ENCODE measurements at regions not wholly inside any gene's neighbourhood (a gene's known extent, or its start where the extent isn't known, plus 50 kb on each side); places are given as distances from the start of the nearest gene placed in this dataset.

GRCh38 chr18:70762812-70763211, 474.0 kb downstream of the SOCS6 start:
- 41% methylated on average over 4 of the region's 4 CpGs for WGBS (ENCODE audit: insufficient coverage, low coverage, low lambda C conversion rate, missing lambda C conversion rate)
- ATAC-seq: no peak

GRCh38 chr18:70758780-70759179, 469.9 kb downstream of the SOCS6 start:
- TF ChIP-seq POLR2A (IDR thresholded peaks at IDR 0.05): no peak
- TF ChIP-seq CTCF (IDR thresholded peaks at IDR 0.05): no peak
- no peaks in the 10 kb centered on the region for H3K4me1 ChIP-seq
- no peak for ATAC-seq
- no peak overlapping the region for H3K4me3 ChIP-seq
- no peaks in the 10 kb centered on the region for H3K36me3 ChIP-seq
- DNase-seq: no peak
- H3K27me3 ChIP-seq: no peaks in the 10 kb centered on the region
- H3K27ac ChIP-seq: no peak overlapping the region
- H3K9me3 ChIP-seq: no peaks in the 10 kb centered on the region
- intact Hi-C loops (cut with DNase I): no loop called here
- WGBS (ENCODE audit: insufficient coverage, low coverage, low lambda C conversion rate, missing lambda C conversion rate): 83% methylated on average over 4 of the region's 6 CpGs

More at GRCh38 chr18:70762812-70763211, 474.0 kb downstream of the SOCS6 start:
- H3K9me3 ChIP-seq: no peaks in the 10 kb centered on the region
- H3K4me1 ChIP-seq: no peaks in the 10 kb centered on the region
- TF ChIP-seq POLR2A (IDR thresholded peaks at IDR 0.05): no peak
- no peak for TF ChIP-seq CTCF (IDR thresholded peaks at IDR 0.05)
- DNase-seq: no peak
- no peaks in the 10 kb centered on the region for H3K36me3 ChIP-seq
- intact Hi-C loops (cut with DNase I): no loop called here
- H3K27ac ChIP-seq: no peak overlapping the region
- no peaks in the 10 kb centered on the region for H3K27me3 ChIP-seq
- no peak overlapping the region for H3K4me3 ChIP-seq

GRCh38 chr18:70754486-70754885, 465.6 kb downstream of the SOCS6 start:
- WGBS (ENCODE audit: insufficient coverage, low coverage, low lambda C conversion rate, missing lambda C conversion rate): 16% methylated on average over 1 of the region's 1 CpG

GRCh38 chr18:70732916-70733315, 444.1 kb downstream of the SOCS6 start:
- H3K9me3 ChIP-seq: no peaks in the 10 kb centered on the region
- ATAC-seq (no peak), DNase-seq (no peak)
- H3K4me3 ChIP-seq: no peak overlapping the region
- no peaks in the 10 kb centered on the region for H3K27me3 ChIP-seq
- no peaks in the 10 kb centered on the region for H3K4me1 ChIP-seq
- intact Hi-C loops (cut with DNase I): no loop called here
- no peaks in the 10 kb centered on the region for H3K36me3 ChIP-seq
- no peak overlapping the region for H3K27ac ChIP-seq
- no peak for TF ChIP-seq CTCF (IDR thresholded peaks at IDR 0.05)
- no peak for TF ChIP-seq POLR2A (IDR thresholded peaks at IDR 0.05)
- WGBS (ENCODE audit: insufficient coverage, low coverage, low lambda C conversion rate, missing lambda C conversion rate): 67% methylated on average over 4 of the region's 4 CpGs

More at GRCh38 chr18:70754486-70754885, 465.6 kb downstream of the SOCS6 start:
- ATAC-seq (no peak), DNase-seq (no peak)
- Histone ChIP-seq H3K27ac (no peak overlapping the region), H3K9me3 (no peaks in the 10 kb centered on the region), H3K36me3 (no peaks in the 10 kb centered on the region), H3K27me3 (no peaks in the 10 kb centered on the region), H3K4me3 (no peak overlapping the region), H3K4me1 (no peaks in the 10 kb centered on the region)
- intact Hi-C loops (cut with DNase I): no loop called here
- TF ChIP-seq CTCF (IDR thresholded peaks at IDR 0.05) (no peak), POLR2A (IDR thresholded peaks at IDR 0.05) (no peak)

GRCh38 chr18:70732188-70732587, 443.3 kb downstream of the SOCS6 start:
- H3K27me3 ChIP-seq: no peaks in the 10 kb centered on the region
- no peak for ATAC-seq
- no peaks in the 10 kb centered on the region for H3K9me3 ChIP-seq
- WGBS (ENCODE audit: insufficient coverage, low coverage, low lambda C conversion rate, missing lambda C conversion rate): 44% methylated on average over 6 of the region's 8 CpGs
- DNase-seq: no peak
- no peak overlapping the region for H3K4me3 ChIP-seq
- no peaks in the 10 kb centered on the region for H3K4me1 ChIP-seq
- H3K36me3 ChIP-seq: no peaks in the 10 kb centered on the region
- no peak for TF ChIP-seq POLR2A (IDR thresholded peaks at IDR 0.05)
- no peak for TF ChIP-seq CTCF (IDR thresholded peaks at IDR 0.05)
- intact Hi-C loops (cut with DNase I): no loop called here
- no peak overlapping the region for H3K27ac ChIP-seq

Data from right lobe of liver (tissue), 6 donors.